Left renal pelvis (tissue), 4 donors: ENCODE measurements at regions not wholly inside any gene's neighbourhood (a gene's known extent, or its start where the extent isn't known, plus 50 kb on each side); places are given as distances from the start of the nearest gene placed in this dataset.
"Not testable (repeated sequence)": the region's sequence is repeated elsewhere in the genome, so short reads cannot be mapped to it uniquely, and the experiment has no call there.

Experiments used
- DNase-seq, 4 donors: peaks; one replicate each; pipeline ENCODE4 v3.0.0-alpha.2; 2013; ENCODE audit warnings: low read depth in 4 of 4, low spot score in 3 of 4

DNA sequence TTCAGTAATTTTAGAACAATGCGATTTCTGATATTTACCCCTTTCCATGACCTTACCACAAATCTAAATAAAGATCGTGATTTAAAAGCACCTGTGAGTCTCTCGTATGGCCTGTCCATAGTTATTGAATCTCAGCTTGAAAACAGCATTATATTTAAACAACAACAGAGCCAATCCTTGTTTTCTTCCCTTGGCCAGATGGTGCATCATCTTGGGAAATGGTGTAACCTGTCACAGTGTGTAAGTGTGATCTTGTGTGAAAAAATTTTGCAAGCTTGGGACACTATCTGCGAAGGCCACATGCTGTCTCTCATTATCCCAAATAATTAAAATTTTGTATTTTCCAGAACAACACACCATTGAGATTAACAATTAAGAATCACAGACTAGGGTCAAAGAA lies 262.7 kb upstream of the SPHKAP start:
- no peak for DNase-seq

DNA sequence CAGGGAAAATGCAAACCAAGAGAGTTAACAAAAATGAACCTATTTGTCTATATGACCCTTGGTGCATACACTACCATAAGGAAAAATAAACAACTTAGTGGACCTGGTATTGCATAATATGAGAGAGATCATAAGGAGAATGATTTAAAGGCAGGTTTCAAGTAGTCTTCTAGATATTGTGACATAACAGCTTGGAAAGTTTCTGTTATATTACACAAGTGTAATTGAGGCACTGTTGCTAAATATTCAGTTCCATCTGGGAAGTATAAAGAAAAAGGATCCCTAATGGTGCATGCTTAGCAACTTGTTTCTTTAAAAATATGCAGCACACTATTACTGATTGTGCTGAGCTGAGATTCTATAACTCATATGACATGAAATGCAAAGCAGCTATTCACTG lies 252.2 kb upstream of the SPHKAP start:
- DNase-seq: no peak

DNA sequence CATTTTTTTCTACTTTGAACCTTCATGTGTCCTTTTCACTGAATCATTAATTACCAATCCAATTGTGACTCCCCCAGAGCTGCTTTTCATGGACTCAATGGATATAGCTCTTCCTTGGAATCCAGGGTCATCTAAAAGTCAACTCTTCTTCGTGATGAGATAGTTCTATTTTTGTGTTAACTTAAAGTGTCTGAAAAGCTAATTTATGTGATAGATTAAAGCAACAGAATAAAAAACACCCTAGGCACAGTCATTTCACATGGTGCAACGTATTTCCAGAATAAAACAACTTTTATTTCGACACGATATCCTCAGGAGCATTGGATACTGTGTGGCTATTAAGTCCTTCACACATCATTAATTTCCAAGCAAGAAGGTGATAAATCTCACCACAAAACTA lies 250.6 kb upstream of the SPHKAP start:
- DNase-seq: peak in 3 of 4 donors; percentile 1 to 8 (median 7)

DNA sequence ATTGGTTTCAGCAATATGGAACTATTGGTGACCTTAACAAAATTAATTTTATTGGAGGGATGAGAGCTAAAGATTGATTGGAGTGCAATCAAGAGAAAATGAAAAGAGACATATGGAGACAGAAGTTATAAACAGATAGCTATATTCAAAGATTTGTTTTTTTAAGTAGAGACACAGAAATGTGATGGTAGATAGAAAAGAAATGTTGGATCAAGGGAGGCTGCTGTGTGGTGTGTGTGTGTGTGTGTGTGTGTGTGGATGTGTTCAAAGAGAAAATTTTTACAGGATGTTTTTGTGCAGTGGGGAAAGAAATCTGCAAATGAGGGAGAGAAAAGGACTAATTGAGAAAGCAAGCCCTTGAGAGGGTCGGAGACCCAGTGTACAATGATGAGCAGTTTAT lies 249.5 kb upstream of the SPHKAP start:
- DNase-seq: no peak

DNA sequence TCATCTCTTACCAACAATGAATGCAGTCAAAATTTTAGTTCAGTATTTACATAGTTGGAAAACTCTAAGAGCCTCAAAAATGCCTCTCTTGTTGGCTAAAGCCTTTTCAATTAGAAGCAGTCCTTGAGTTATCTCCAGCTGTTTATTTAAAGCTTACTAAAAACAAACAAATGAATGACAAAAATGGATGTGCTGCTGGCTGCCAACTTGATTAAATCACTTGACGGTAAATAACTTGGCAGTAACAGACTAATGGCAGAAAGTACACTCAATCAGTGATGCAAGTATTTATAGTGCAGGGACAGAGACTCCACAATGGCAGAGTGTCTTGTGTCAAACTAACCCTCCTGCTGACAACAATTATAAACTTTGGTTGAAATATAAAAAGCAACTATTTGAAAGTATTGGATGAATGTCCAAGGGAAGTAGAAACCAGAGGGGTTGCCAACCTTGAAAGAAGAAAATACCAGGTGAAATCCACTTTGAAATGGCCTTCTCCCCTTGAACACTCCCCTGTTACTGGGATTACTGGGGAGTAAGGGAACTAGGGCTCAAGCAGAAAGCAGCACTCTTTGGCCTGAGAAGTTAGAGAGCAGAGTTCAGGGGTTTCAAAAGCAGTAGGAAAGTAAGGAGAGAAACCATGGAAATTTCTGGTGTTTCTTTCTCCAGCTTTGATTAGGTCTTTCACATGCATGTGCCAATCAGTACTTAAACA lies 245.2 kb upstream of the SPHKAP start:
- DNase-seq: no peak

DNA sequence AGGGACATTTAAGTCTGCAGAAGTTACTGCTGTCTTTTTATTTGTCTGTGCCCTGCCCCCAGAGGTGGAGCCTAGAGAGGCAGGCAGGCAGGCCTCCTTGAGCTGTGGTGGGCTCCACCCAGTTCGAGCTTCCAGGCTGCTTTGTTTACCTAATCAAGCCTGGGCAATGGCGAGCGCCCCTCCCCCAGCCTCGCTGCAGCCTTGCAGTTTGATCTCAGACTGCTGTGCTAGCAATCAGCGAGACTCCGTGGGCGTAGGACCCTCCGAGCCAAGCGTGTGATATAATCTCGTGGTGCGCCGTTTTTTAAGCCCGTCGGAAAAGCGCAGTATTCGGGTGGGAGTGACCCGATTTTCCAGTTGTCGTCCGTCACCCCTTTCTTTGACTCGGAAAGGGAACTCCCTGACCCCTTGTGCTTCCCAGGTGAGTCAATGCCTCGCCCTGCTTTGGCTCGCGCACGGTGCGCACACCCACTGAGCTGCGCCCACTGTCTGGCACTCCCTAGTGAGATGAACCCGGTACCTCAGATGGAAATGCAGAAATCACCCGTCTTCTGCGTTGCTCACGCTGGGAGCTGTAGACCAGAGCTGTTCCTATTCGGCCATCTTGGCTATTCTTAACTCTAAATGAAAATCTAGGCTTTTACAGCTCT lies 244.0 kb upstream of the SPHKAP start:
- not testable (repeated sequence) for DNase-seq

DNA sequence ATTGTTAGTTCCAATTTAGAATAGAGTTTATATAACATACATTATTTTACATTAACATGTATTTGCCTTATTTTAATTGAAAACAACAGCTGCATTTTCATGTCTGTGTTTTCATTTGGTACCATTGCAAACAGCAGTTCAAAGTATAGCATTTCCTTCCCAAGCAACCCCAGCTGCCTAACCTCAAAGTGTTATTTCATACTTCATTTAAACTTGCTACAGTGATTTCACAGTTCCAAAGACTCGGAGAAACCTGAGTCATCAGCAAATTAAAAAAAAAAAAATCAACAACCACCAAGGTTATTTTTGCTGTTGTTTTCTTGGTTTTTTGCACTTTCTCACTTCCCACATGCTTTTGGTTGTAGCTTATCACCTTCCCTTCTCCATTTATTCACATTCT lies 236.5 kb upstream of the SPHKAP start:
- DNase-seq: no peak

DNA sequence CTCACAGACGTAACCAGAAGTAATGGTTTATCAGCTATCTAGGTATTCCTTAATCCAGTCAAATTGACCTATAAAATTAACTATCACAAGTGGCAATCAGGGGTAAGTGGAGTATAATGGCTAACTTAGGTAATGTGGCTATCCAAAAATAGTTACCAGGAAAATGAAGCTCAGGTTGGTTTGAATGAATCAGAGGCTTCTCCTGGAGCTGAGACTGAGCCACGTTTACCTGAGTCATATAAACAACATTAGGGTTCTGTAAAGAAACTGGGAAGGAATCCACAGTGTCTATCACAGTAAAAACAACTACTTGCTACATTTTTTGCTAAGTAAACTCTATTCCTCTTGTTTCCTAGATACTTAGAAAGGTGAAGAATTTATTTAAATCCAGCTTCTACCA lies 236.0 kb upstream of the SPHKAP start:
- DNase-seq: no peak

DNA sequence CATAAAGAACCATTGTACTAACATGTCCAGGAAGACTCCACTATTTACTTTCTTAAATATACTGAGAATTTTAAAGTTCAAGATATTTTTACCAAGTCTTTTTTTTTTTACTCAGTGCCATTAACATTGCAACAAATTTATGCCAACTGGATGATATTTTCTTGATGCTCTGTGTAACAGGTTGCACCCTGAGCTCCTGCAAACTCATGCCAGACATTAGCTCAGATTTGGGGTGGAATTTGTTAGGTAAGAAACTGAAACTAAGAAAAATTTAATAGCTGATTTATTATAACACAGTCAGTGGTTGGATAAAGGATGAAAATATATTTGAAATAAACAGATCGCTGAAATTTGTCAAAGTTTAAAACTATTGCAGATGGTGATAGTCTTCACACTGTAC lies 228.6 kb upstream of the SPHKAP start:
- DNase-seq: no peak

DNA sequence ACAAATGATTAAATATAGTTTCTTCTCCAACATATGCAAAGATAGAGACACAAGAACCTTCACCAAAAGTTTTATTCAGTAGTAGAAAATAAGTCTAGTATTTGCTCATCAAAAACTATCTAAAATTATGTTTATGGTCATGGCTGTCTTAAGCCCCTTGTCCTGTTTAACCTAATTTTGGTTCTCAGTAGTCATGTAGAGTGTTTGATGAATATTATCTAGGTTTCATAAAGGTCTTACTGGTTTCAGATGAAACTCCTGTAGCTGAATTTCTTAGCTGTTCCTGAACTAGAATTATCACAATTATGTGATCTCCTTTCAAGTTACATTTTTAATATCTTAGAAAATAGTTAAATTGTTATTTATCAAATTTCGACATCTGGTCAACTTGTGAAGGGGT lies 228.0 kb upstream of the SPHKAP start:
- no peak for DNase-seq

DNA sequence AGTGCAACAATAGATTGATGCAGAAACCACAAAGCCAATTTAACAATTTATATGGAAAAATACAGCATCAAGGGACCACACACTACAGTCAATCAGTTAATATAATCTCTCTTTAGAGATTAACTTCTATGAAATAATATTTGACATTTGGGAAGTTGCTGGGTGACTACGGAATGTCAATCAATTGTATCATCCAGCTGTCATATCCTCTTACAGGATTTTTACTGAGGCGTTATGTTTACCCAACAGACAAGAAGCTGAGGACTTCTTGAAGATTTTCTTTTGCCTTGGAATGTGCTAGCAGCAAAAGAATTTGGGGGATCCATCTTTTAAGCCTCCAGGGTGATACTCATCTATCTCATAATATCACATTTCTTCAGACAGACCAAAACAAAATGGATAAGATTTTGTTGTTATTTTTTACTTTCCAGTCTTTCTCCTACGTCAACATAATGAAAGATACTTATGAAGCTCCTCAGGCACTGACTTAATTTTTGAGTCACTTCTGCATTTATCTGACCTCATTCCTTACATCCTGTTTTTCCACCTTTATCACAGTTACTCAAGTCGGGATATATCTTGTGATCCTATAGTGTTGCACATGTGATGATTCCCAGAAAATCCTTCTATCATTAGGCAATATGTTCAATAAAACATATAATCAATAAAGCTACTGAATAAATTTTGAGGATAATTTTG lies 227.2 kb upstream of the SPHKAP start:
- no peak for DNase-seq

DNA sequence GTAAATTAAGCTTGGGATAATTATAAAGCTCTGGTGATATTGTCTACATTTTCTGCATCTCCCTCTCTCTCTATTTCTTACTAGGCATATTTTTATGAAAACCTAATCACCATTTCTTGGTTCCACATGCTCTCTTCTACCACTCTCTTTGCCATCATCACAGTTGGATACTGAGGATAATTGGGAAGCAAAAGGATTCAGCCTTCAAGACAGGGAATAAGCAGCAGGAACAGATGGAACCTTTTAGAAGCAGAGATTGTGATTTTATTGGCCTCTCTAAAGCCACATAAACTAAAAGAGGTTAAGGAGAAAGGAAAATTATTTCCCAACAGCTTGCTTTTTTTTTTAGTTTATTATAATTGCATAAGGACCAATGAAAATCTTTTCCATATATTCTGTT lies 226.3 kb upstream of the SPHKAP start:
- no peak for DNase-seq

DNA sequence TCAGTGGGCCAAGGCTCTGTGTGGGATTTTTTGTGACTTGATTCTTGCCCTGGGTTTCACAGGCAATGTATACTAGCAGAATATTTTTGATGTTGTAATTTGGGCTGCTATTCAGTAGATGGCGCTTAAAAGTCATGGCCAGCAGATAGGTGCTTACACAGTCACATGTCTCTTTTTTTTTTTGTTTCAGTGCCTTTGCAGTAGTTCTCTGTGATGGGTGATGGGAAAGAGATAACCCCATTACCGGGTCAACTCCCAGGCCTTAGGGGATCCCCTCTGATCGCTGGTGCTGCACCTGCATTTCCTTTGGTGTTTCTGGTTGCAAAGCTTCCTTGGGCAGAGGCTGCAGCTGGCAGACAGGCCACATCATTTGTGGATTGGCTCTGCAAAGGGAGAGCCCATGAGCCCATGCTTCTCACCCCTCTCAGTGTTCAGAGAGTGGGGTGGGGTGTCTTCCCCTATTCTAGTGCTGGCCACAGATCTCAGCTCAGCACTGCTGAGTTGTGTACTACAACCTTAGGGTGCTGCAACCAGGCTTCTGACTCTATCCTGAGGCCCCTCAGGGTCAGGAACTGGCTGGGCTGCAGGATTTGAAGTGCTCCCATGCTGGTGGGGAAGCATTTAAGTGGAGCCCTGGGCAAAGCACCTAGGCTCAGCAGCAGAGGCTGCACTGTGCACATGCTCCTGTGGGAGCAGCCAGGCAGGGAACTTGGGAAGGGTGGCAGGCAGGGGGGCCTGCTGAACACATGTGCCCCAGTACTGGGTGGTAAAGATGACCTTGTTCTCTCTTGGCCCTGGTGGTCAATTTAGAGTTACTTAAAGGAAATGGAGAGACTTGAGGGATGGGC lies 219.8 kb upstream of the SPHKAP start:
- DNase-seq: no peak

DNA sequence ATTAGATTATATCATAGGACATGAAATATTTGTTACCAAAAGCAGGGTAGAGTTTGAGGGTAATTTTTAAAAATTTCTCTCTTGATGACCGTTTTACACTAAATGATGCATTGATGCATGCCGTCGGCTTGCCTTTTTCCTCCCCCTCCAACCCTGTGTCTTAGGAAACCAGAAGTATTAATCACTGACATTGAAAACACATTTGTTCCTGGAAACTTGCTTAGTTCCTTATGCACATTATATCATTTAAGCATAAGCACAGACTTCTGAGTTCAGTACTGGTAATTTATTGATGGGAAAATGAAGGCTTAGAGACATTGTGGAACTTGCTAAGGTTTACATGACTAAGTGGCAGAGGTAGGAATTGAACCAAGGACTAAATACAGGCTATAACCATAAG lies 206.3 kb upstream of the SPHKAP start:
- DNase-seq: no peak

DNA sequence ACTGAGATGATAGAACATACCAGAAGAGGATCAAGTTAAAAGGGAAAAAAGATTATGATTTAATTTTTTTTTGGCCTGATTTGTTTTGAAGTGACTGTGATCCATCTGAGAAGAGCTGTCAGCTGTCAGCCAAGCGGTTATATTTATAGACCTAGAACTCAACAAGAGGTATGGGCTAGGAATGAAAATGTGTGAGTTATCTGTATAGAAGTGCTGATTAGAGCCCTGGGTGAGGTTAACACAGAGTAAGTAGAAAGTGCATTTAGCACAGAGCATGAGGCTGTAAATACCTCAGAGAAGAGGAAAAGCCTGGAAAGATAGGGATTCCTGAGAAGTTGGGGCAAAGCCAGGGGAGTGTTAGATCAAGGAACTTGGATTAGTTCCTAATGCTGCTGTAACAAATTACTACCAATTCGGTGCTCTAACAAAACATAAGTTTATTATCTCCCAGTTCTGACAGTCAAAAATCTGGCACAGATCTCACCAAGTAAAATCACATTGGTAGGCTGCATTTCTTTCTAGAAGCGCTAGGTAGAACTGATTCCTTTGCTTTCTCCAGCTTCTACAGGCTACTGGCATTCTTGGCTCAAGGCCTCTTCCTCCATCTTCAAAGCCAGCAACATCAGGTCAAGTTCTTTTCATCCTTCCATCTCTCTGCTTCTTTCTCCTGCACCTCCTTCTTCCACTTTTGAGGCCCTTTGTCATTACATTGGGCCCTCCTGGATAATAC lies 197.4 kb upstream of the SPHKAP start:
- no peak for DNase-seq

DNA sequence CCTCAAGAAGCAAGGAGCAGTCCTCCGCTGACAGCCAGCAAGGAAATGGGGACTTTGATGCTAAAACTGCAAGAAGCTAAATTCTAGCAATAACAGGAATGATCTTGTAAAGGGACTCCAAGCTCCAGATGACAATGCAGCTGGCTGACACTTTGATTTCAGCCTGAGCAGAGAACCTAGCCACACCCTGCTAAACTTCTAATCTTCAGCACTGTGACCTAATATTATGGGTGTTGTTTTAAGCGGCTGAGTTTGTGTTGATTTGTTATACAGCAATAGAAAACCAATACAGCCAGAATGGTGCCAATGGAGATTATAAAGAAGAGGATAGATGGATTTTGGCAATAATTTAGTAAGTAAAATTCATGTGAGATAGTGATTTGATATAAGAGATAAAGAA lies 196.7 kb upstream of the SPHKAP start:
- no peak for DNase-seq

DNA sequence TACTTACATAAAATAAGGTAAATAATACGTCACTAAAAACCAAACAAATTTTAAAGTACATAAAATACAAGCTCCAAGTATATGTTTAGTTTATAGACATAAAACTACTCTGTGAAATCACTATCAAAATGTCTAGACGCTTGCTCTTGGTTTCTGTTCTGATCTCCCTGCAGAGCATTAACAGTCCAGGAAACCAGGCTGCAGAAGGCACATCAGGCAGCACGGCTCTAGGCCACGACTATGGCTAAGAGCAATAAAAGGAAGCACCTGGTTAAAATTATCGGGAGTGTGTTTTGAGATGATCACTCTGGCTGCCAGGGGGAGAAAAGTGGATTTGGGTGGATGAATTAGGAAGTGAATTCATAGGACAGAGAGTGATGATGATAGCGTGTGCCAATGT lies 196.0 kb upstream of the SPHKAP start:
- DNase-seq: no peak

DNA sequence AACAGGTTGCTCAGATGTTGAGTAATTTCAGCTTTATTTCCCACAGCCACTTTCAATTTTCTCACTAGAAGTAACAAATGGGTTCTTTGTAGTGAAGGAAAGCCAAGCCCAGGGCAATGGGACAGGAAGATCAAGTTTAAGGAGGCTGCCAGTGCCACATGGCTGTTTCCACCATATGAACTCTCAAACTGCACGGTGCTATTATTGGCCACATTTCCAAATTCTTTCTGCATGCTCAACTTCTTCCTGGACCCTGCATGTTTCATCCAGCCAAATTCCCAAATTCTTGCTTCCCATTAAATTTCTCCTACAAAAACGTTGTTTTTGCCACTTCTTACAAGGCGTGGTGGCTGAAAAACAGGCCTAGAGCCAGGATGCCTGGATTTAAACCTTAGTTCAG lies 193.3 kb upstream of the SPHKAP start:
- no peak for DNase-seq

DNA sequence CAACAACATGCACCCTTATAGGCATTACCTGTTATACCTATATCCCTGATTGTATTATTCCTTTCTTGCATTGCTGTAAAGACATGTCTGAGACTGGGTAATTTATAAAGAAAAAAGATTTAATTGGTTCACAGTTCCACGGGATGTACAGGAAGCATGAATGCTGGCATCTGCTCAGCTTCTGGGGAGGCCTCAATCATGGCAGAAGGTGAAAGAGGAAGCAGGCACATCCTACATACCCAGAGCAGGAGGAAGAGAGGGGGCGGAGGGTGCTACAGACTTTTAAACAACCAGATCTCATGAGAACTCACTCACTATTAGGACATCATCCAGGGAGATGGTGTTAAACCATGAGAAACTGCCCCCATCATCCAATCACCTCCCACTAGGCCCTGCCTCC lies 191.7 kb upstream of the SPHKAP start:
- DNase-seq: no peak

DNA sequence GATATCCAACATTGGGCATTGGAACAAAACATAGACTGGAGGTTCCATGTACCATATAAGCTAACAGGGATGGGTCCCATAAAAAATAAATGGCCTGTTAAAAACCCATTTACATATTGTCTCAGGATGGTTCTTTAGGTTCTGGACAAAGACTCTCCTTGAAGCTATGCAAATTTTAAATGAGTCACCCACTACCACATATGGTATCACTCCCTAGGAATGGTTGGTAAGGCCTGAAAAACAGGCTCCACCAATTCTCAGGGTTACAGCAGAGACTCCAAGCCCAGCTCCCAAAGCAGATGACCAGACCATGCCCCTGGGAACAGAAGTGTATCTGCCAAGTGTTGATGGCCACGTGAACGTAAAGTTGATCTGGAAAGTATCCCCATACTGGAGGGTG lies 190.7 kb upstream of the SPHKAP start:
- no peak for DNase-seq
